Fibroblast of lung (primary cell): ENCODE measurements at regions not wholly inside any gene's neighbourhood (a gene's known extent, or its start where the extent isn't known, plus 50 kb on each side); places are given as distances from the start of the nearest gene placed in this dataset.

Experiments used
- EZH2 ChIP-seq: IDR thresholded peaks from 2 replicates; pipeline ENCODE4 v1.5.1; 2012; ENCODE audit warnings: low read length, control low read depth, mild to moderate bottlenecking; ENCODE audit errors: missing control alignments
- TF ChIP-seq, protein P1 (sequence below), 2 donors: IDR thresholded peaks in 1 of 2; conservative IDR thresholded peaks in 1 of 2; 1 replicate in 1 of 2; 2 replicates in 1 of 2; pipeline ENCODE4 v1.5.1; 2011 to 2012; ENCODE audit warnings: low read length in 2 of 2, control low read depth in 1 of 2, inconsistent platforms in 1 of 2, low read depth in 1 of 2, mild to moderate bottlenecking in 1 of 2

DNA sequence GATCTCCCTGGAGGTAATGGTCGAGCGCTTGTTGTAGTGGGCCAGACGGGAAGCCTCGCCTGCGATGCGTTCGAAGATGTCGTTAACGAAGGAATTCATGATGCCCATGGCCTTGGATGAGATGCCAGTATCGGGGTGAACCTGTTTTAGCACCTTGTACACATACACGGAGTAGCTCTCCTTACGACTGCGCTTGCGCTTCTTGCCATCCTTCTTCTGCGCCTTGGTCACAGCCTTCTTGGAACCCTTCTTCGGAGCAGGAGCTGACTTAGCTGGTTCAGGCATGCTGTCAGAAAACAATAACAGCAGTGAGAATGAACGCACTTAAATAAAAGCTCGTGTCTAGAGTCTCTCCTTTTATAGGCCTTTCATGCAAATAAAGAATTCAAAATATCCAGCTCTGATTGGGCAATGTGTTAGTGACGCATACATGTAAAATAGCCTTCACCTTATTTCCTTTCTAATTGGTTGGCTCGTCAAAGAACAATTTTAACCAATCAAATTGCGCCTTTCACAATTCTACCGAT lies 129.2 kb downstream of the HFE start:
- TF ChIP-seq, protein P1, sequence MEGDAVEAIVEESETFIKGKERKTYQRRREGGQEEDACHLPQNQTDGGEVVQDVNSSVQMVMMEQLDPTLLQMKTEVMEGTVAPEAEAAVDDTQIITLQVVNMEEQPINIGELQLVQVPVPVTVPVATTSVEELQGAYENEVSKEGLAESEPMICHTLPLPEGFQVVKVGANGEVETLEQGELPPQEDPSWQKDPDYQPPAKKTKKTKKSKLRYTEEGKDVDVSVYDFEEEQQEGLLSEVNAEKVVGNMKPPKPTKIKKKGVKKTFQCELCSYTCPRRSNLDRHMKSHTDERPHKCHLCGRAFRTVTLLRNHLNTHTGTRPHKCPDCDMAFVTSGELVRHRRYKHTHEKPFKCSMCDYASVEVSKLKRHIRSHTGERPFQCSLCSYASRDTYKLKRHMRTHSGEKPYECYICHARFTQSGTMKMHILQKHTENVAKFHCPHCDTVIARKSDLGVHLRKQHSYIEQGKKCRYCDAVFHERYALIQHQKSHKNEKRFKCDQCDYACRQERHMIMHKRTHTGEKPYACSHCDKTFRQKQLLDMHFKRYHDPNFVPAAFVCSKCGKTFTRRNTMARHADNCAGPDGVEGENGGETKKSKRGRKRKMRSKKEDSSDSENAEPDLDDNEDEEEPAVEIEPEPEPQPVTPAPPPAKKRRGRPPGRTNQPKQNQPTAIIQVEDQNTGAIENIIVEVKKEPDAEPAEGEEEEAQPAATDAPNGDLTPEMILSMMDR (conservative IDR thresholded peaks at IDR 0.05 in 1 of 2, IDR thresholded peaks at IDR 0.05 in 1 of 2; ENCODE audit: low read depth in 1 of 2, low read length in 2 of 2), result no peak
- TF ChIP-seq EZH2, result no peak
